ENCODE measurements at regions not wholly inside any gene's neighbourhood (a gene's known extent, or its start where the extent isn't known, plus 50 kb on each side); places are given as distances from the start of the nearest gene placed in this dataset.
"Not testable (repeated sequence)": the region's sequence is repeated elsewhere in the genome, so short reads cannot be mapped to it uniquely, and the experiment has no call there.

- no peak for DNase-seq
Measured at GRCh38 chr11:107276077-107276476, 181.5 kb downstream of the CWF19L2 start.

- DNase-seq, result no peak
Measured at GRCh38 chr11:107275632-107276031, 182.0 kb downstream of the CWF19L2 start.

- DNase-seq, result no peak
Measured at GRCh38 chr11:107274138-107274537, 183.5 kb downstream of the CWF19L2 start.

GRCh38 chr11:107272561-107272960, 185.1 kb downstream of the CWF19L2 start:
- DNase-seq, result no peak

- DNase-seq, result no peak
Measured at GRCh38 chr11:107271425-107271824, 186.2 kb downstream of the CWF19L2 start.

- DNase-seq, result no peak
Measured at GRCh38 chr11:107268977-107269376, 188.6 kb downstream of the CWF19L2 start.

GRCh38 chr11:107266455-107266854, 191.2 kb downstream of the CWF19L2 start:
- DNase-seq, result no peak

GRCh38 chr11:107265591-107266121, 192.0 kb downstream of the CWF19L2 start:
- no peak for DNase-seq

- no peak for DNase-seq
Measured at GRCh38 chr11:107263844-107264563, 193.6 kb downstream of the CWF19L2 start.

- no peak for DNase-seq
Measured at GRCh38 chr11:107259811-107260221, 197.8 kb downstream of the CWF19L2 start.

GRCh38 chr11:107257710-107258109, 199.9 kb downstream of the CWF19L2 start:
- DNase-seq, result no peak

- not testable (repeated sequence) for DNase-seq
Measured at GRCh38 chr11:107253661-107254060, 204.0 kb downstream of the CWF19L2 start.

- DNase-seq, result no peak
Measured at GRCh38 chr11:107252429-107253161, 205.0 kb downstream of the CWF19L2 start.

GRCh38 chr11:107251298-107251697, 206.3 kb downstream of the CWF19L2 start:
- no peak for DNase-seq

GRCh38 chr11:107250017-107250416, 207.6 kb downstream of the CWF19L2 start:
- DNase-seq, result no peak

GRCh38 chr11:107249054-107249453, 208.6 kb downstream of the CWF19L2 start:
- no peak for DNase-seq

- no peak for DNase-seq
Measured at GRCh38 chr11:107247167-107247861, 210.3 kb downstream of the CWF19L2 start.

GRCh38 chr11:107243929-107244328, 213.7 kb downstream of the CWF19L2 start:
- no peak for DNase-seq

- no peak for DNase-seq
Measured at GRCh38 chr11:107232451-107232850, 214.2 kb upstream of the GUCY1A2 start.

GRCh38 chr11:107224836-107225235, 206.6 kb upstream of the GUCY1A2 start:
- no peak for DNase-seq

- DNase-seq, result no peak
Measured at GRCh38 chr11:107222916-107223460, 204.7 kb upstream of the GUCY1A2 start.

- DNase-seq, result no peak
Measured at GRCh38 chr11:107222431-107222830, 204.2 kb upstream of the GUCY1A2 start.

- DNase-seq, result no peak
Measured at GRCh38 chr11:107221748-107222285, 203.5 kb upstream of the GUCY1A2 start.
